ENCODE measurements at regions not wholly inside any gene's neighbourhood (a gene's known extent, or its start where the extent isn't known, plus 50 kb on each side); places are given as distances from the start of the nearest gene placed in this dataset.
"Not testable (repeated sequence)": the region's sequence is repeated elsewhere in the genome, so short reads cannot be mapped to it uniquely, and the experiment has no call there.

DNA sequence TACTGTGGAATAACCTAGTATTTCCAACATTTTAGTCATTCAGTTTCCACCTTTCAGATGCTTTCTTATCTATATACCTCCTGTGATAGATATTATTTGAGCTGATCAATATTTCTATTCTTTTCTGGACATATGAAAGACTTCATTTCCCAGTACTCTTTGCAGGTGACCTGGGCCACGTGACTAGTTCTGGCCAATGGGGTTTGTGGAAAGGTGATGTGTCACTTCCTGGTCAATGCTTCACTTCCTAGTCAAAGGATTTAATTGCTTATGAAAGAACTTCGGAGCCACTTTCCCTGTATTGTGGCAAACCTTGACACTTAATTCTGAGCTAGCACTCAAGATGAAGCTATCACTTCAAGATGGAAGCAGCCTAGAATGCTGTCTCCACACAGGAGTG, 248.9 kb upstream of the FOXF1 start:
- TF ChIP-seq, protein P1, sequence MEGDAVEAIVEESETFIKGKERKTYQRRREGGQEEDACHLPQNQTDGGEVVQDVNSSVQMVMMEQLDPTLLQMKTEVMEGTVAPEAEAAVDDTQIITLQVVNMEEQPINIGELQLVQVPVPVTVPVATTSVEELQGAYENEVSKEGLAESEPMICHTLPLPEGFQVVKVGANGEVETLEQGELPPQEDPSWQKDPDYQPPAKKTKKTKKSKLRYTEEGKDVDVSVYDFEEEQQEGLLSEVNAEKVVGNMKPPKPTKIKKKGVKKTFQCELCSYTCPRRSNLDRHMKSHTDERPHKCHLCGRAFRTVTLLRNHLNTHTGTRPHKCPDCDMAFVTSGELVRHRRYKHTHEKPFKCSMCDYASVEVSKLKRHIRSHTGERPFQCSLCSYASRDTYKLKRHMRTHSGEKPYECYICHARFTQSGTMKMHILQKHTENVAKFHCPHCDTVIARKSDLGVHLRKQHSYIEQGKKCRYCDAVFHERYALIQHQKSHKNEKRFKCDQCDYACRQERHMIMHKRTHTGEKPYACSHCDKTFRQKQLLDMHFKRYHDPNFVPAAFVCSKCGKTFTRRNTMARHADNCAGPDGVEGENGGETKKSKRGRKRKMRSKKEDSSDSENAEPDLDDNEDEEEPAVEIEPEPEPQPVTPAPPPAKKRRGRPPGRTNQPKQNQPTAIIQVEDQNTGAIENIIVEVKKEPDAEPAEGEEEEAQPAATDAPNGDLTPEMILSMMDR (IDR thresholded peaks at IDR 0.05; ENCODE audit: partially characterized antibody, unreplicated experiment), result no peak
- Mint-ChIP-seq H3K4me3 (ENCODE audit: unreplicated experiment) (no peak overlapping the region), H3K9me3 (ENCODE audit: unreplicated experiment) (peaks cover 2% of the 10 kb centered on the region), H3K27me3 (ENCODE audit: unreplicated experiment) (peaks cover 6% of the 10 kb centered on the region), H3K27ac (ENCODE audit: unreplicated experiment) (no peak overlapping the region), H3K4me1 (ENCODE audit: low read depth, unreplicated experiment) (no peaks in the 10 kb centered on the region), H3K36me3 (ENCODE audit: unreplicated experiment) (peaks cover 4% of the 10 kb centered on the region)
- DNase-seq, result no peak

DNA sequence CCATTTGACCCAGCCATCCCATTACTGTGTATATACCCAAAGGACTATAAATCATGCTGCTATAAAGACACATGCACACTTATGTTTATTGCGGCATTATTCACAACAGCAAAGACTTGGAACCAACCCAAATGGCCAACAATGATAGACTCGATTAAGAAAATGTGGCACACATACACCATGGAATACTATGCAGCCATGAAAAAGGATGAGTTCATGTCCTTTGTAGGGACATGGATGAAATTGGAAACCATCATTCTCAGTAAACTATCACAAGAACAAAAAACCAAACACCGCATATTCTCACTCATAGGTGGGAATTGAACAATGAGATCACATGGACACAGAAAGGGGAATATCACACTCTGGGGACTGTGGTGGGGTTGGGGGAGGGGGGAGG, 242.7 kb upstream of the FOXF1 start:
- H3K4me1 Mint-ChIP-seq (ENCODE audit: low read depth, unreplicated experiment); H3K27ac Mint-ChIP-seq (ENCODE audit: unreplicated experiment); H3K36me3 Mint-ChIP-seq (ENCODE audit: unreplicated experiment); H3K27me3 Mint-ChIP-seq (ENCODE audit: unreplicated experiment); DNase-seq; H3K4me3 Mint-ChIP-seq (ENCODE audit: unreplicated experiment); H3K9me3 Mint-ChIP-seq (ENCODE audit: unreplicated experiment): not testable (repeated sequence)

- Mint-ChIP-seq H3K4me3 (ENCODE audit: unreplicated experiment) (no peak overlapping the region), H3K27me3 (ENCODE audit: unreplicated experiment) (peaks cover 2% of the 10 kb centered on the region), H3K36me3 (ENCODE audit: unreplicated experiment) (no peaks in the 10 kb centered on the region), H3K27ac (ENCODE audit: unreplicated experiment) (no peak overlapping the region), H3K4me1 (ENCODE audit: low read depth, unreplicated experiment) (no peaks in the 10 kb centered on the region), H3K9me3 (ENCODE audit: unreplicated experiment) (peaks cover 2% of the 10 kb centered on the region)
- TF ChIP-seq, protein P1 (IDR thresholded peaks at IDR 0.05; ENCODE audit: partially characterized antibody, unreplicated experiment), result no peak
- DNase-seq, result no peak
Measured at GRCh38 chr16:86270696-86271095, 239.6 kb upstream of the FOXF1 start.

- no peak for DNase-seq
- no peaks in the 10 kb centered on the region for H3K36me3 Mint-ChIP-seq (ENCODE audit: unreplicated experiment)
- peaks cover 4% of the 10 kb centered on the region for H3K27me3 Mint-ChIP-seq (ENCODE audit: unreplicated experiment)
- H3K27ac Mint-ChIP-seq (ENCODE audit: unreplicated experiment), result no peak overlapping the region
- TF ChIP-seq, protein P1 (IDR thresholded peaks at IDR 0.05; ENCODE audit: partially characterized antibody, unreplicated experiment), result no peak
- H3K4me3 Mint-ChIP-seq (ENCODE audit: unreplicated experiment), result no peak overlapping the region
- peaks cover 2% of the 10 kb centered on the region for H3K9me3 Mint-ChIP-seq (ENCODE audit: unreplicated experiment)
- no peaks in the 10 kb centered on the region for H3K4me1 Mint-ChIP-seq (ENCODE audit: low read depth, unreplicated experiment)
Measured at GRCh38 chr16:86272744-86273143, 237.6 kb upstream of the FOXF1 start.

DNA sequence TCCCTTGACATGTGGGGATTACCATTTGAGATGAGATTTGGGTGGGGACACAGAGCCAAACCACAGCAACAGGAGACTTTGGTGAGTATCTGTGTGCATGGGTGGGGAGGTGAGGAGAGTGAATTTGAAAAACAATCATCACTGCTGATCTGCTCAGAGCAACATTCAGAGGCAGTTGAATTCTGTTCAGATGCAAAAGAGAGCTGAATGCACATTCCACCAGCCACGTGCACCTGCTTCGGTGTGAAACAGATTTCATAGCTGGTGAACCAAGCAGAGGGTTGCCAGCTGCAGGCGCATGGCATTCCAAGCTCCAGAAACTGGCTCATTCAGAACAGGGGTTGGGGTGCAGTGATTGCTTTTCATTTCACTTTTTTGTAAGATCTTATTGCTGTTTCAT, 233.1 kb upstream of the FOXF1 start:
- Mint-ChIP-seq H3K27ac (ENCODE audit: unreplicated experiment) (no peak overlapping the region), H3K9me3 (ENCODE audit: unreplicated experiment) (no peaks in the 10 kb centered on the region), H3K4me3 (ENCODE audit: unreplicated experiment) (no peak overlapping the region), H3K4me1 (ENCODE audit: low read depth, unreplicated experiment) (no peaks in the 10 kb centered on the region), H3K27me3 (ENCODE audit: unreplicated experiment) (peaks cover 11% of the 10 kb centered on the region), H3K36me3 (ENCODE audit: unreplicated experiment) (no peaks in the 10 kb centered on the region)
- TF ChIP-seq, protein P1 (IDR thresholded peaks at IDR 0.05; ENCODE audit: partially characterized antibody, unreplicated experiment), result no peak
- no peak for DNase-seq

DNA sequence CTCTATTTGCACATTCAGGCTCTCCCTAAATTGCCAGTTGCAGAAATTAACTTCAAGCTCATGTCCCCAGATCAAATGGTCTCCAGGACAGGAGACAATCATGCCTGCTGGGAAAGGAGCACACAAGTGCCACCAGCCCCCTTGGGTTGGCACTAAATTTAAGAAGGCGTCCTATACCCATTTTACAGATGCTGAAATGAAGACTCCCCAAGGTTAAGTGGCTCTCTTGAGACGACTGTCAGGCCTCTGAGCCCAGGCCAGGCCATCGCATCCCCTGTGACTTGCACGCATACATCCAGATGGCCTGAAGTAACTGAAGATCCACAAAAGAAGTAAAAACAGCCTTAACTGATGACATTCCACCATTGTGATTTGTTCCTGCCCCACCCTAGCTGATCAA, 232.5 kb upstream of the FOXF1 start:
- DNase-seq; H3K36me3 Mint-ChIP-seq (ENCODE audit: unreplicated experiment); H3K4me3 Mint-ChIP-seq (ENCODE audit: unreplicated experiment); H3K4me1 Mint-ChIP-seq (ENCODE audit: low read depth, unreplicated experiment); H3K27ac Mint-ChIP-seq (ENCODE audit: unreplicated experiment); H3K9me3 Mint-ChIP-seq (ENCODE audit: unreplicated experiment): not testable (repeated sequence)
- H3K27me3 Mint-ChIP-seq (ENCODE audit: unreplicated experiment), result peaks cover 11% of the 10 kb centered on the region

All from glutamatergic neuron (in vitro differentiated cells).